Erythroblast (primary cell): ENCODE measurements at regions not wholly inside any gene's neighbourhood (a gene's known extent, or its start where the extent isn't known, plus 50 kb on each side); places are given as distances from the start of the nearest gene placed in this dataset.

ENCODE experiments used
- GATA1 ChIP-seq: IDR thresholded peaks from 2 replicates; pipeline ENCODE4 v1.6.1; 2011; ENCODE audit warnings: low read depth, mild to moderate bottlenecking, control low read depth, low read length, moderate library complexity
- POLR2A ChIP-seq: IDR thresholded peaks from 2 replicates; pipeline ENCODE4 v1.6.1; 2011; ENCODE audit warnings: mild to moderate bottlenecking, low read length

DNA sequence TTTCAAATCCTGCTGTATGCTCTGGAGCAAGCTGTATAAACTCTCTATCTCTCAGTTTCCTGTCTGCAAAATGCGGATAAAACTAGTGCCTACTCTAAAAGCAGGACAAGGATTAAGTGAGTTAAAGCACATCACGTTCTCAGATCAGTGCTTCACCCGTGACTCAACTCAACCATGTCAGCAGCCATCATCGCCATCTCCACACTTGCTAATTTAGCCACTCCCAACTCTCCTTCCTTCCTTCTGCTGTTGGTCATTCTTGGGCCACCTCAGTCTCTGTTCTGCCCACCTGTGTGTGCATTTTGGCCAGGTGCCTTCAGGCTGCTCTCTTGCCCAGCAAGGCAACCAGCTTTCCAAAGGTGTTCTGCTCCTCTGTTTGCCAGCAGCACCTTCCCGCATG is 260.0 kb upstream of the CDYL start:
- no peak for TF ChIP-seq GATA1
- no peak for TF ChIP-seq POLR2A
